Chondrocyte (in vitro differentiated cells): ENCODE measurements at regions not wholly inside any gene's neighbourhood (a gene's known extent, or its start where the extent isn't known, plus 50 kb on each side); places are given as distances from the start of the nearest gene placed in this dataset.

ENCODE experiments used
- DNase-seq: peaks from one replicate; pipeline ENCODE4 v3.0.0; 2021; ENCODE audit warnings: mixed read lengths, low spot score
- H3K27ac Mint-ChIP-seq: one replicate; pipeline ENCODE4 v1.8.0; 2021; ENCODE audit warnings: mild to moderate bottlenecking, moderate library complexity, mixed read lengths; ENCODE audit not compliant: unreplicated experiment
- H3K27me3 Mint-ChIP-seq: 2 replicates; pipeline ENCODE4 v1.8.0; 2021; ENCODE audit warnings: low read depth, mixed read lengths
- H3K36me3 Mint-ChIP-seq: 2 replicates; pipeline ENCODE4 v1.8.0; 2021; ENCODE audit warnings: low read depth, mixed read lengths
- H3K4me1 Mint-ChIP-seq: 2 replicates; pipeline ENCODE4 v1.8.0; 2021; ENCODE audit warnings: low read depth, mild to moderate bottlenecking, mixed read lengths
- H3K4me3 Mint-ChIP-seq: one replicate; pipeline ENCODE4 v1.8.0; 2021; ENCODE audit warnings: mild to moderate bottlenecking, moderate library complexity, mixed read lengths; ENCODE audit not compliant: unreplicated experiment
- H3K9me3 Mint-ChIP-seq: 2 replicates; pipeline ENCODE4 v1.8.0; 2021; ENCODE audit warnings: low read depth, mixed read lengths
- TF ChIP-seq, protein P1 (sequence below): fragments of 200-600 bp; sonication (generic); IDR thresholded peaks from 2 replicates; pipeline ENCODE4 v1.5.0; 2021; ENCODE audit warnings: antibody characterized with exemption, mild to moderate bottlenecking, moderate library complexity

DNA sequence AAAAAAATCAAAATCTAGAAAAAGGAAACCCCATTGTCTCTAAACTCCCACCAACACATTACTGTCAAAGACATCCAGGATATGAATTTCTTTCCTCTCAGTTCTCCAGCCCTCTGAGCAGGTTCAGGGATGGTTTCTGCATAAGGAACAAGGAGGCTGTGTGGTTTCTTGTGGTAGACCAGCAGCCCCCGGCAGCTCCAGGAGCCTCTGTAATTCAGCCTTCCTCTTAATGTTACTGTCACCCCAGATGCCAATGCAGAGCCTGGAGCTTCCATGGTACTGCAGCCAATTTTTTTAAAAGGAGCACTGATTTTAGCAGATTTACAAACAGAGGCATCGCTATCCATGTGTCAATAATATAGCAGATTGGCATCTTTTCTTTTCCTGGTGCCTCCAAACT lies 100.6 kb upstream of the FAM216B start:
- no peak for DNase-seq
- Mint-ChIP-seq H3K36me3 (peaks cover 2% of the 10 kb centered on the region), H3K27ac (no peak overlapping the region), H3K27me3 (peaks cover 15% of the 10 kb centered on the region), H3K4me1 (no peaks in the 10 kb centered on the region), H3K4me3 (no peak overlapping the region), H3K9me3 (no peaks in the 10 kb centered on the region)
- TF ChIP-seq, protein P1, sequence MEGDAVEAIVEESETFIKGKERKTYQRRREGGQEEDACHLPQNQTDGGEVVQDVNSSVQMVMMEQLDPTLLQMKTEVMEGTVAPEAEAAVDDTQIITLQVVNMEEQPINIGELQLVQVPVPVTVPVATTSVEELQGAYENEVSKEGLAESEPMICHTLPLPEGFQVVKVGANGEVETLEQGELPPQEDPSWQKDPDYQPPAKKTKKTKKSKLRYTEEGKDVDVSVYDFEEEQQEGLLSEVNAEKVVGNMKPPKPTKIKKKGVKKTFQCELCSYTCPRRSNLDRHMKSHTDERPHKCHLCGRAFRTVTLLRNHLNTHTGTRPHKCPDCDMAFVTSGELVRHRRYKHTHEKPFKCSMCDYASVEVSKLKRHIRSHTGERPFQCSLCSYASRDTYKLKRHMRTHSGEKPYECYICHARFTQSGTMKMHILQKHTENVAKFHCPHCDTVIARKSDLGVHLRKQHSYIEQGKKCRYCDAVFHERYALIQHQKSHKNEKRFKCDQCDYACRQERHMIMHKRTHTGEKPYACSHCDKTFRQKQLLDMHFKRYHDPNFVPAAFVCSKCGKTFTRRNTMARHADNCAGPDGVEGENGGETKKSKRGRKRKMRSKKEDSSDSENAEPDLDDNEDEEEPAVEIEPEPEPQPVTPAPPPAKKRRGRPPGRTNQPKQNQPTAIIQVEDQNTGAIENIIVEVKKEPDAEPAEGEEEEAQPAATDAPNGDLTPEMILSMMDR: no peak

DNA sequence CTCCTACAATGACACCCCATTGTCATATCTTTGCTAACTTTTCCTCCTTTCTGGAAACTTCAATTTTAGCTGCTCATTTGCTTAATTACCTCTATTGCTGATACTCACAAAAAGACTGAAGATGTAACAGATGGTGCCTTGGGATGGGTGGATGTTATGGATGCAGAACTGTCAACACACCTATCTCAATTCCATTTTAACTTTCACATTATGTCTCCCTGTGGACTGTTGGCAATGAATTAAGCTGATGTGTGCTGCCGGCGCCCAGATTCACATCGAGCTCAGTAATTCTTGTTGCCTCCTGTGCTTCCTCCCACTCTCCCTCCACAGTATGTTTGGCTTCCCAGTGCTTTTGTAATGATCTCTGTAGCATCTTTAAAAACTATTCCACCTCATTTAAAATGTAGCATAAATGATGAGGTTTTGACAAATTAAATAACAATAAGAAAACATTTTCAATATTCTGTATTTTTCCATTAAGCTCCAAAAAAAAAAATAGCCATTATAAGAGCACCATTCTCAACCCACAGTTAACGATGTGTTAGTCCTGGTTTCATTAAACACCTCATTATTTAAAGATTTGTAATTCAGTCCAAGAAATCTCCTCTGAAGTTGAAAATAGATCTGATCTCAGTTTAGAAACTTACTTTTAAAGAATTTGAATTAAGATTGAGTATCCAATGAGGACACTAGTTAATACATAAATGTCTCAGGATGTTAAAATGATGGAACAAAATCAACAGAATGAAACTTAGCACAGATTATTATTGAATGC lies 99.9 kb upstream of the FAM216B start:
- Mint-ChIP-seq H3K27ac (no peak overlapping the region), H3K36me3 (peaks cover 2% of the 10 kb centered on the region), H3K4me1 (no peaks in the 10 kb centered on the region), H3K9me3 (no peaks in the 10 kb centered on the region), H3K27me3 (peaks cover 15% of the 10 kb centered on the region), H3K4me3 (no peak overlapping the region)
- no peak for DNase-seq
- TF ChIP-seq, protein P1: no peak

DNA sequence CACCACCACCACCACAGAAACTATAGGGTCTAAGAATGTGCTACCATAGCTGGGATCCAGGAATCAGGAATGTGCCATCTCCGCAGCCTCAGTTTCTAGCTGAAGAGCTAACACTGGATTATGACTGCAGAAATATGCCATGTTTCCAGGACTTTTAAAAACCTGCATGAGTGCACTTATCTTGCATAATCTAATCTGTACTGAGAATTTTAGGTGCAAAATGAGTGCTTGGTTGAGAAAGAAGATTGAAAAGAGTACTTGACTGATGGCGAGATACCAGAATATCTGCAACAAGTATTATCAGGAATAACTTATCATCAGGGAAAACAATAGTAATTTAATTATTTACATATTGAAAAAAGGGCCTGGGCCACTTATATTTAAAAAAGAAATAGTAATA lies 97.2 kb upstream of the FAM216B start:
- TF ChIP-seq, protein P1: no peak
- Mint-ChIP-seq H3K27me3 (peaks cover 15% of the 10 kb centered on the region), H3K4me3 (no peak overlapping the region), H3K36me3 (no peaks in the 10 kb centered on the region), H3K4me1 (no peaks in the 10 kb centered on the region), H3K9me3 (peaks cover 5% of the 10 kb centered on the region), H3K27ac (no peak overlapping the region)
- no peak for DNase-seq

DNA sequence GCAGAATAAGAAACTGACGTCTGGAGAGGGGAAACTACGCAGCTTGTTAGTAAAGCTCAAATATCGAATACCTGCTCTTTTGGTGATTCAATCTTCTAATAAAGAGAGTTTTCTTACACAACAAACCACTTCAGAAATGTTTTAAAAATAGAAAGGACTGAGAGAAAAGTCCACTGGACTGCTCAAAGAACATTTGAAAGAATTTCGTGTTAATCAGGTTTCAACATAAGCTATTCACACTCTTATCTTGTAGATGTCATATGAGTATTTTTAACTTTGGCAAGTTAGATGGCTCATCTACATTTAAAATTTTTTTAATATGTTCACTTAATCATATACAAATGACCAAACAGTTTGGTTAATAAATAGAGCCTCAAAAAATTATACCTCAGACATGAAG lies 95.6 kb upstream of the FAM216B start:
- Mint-ChIP-seq H3K4me1 (no peaks in the 10 kb centered on the region), H3K27me3 (peaks cover 14% of the 10 kb centered on the region), H3K9me3 (peaks cover 5% of the 10 kb centered on the region), H3K36me3 (no peaks in the 10 kb centered on the region), H3K27ac (no peak overlapping the region), H3K4me3 (no peak overlapping the region)
- TF ChIP-seq, protein P1: no peak
- DNase-seq: no peak

DNA sequence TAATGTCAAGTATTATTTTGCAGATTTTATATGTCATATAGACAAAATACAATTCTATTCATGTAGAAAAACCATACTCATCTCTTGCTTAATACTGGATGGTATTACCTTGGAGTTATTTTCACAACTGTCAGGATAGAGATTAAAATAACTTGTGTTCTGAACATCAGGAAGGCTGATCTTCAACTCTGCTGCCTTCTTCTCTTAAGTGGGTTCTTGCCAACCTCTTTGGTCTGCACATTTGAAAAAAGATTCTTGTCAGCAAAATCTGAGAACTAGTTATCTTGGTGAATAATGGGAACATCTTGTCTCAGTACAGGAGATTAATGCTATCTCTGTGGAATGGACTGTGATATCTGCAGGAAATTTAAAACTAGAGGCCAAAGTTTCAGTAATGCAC lies 95.2 kb upstream of the FAM216B start:
- Mint-ChIP-seq H3K27ac (no peak overlapping the region), H3K27me3 (peaks cover 11% of the 10 kb centered on the region), H3K36me3 (no peaks in the 10 kb centered on the region), H3K9me3 (peaks cover 6% of the 10 kb centered on the region), H3K4me3 (no peak overlapping the region), H3K4me1 (no peaks in the 10 kb centered on the region)
- no peak for DNase-seq
- TF ChIP-seq, protein P1: no peak
